HG02970 (cell line): ENCODE measurements at regions not wholly inside any gene's neighbourhood (a gene's known extent, or its start where the extent isn't known, plus 50 kb on each side); places are given as distances from the start of the nearest gene placed in this dataset.

Experiments used
- ATAC-seq: cut with Tn5 transposase; IDR thresholded peaks from one replicate; pipeline ENCODE4 v1.9.1; 2021; ENCODE audit warnings: mild to moderate bottlenecking, moderate library complexity, moderate number of reproducible peaks; ENCODE audit not compliant: unreplicated experiment, low FRiP score

DNA sequence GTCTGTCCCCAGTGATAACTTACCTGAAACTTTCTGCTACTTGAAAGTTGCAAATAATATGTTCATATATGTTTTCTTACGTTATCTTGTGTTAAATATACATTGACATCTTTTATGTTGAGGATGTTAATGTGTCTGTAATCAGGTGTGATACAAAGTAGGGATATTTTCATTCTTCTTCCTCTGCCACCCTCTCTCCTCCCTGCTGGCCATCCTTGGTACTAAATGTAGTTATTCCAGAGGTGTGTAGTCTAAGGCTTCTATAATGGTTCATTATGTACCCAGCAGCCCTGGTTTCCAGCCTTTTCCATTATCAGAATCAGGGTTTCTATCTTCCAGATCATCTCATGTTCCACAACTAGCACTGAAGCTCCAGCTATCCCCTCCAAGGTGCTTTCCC, 606.7 kb upstream of the KLHL1 start:
- no peak for ATAC-seq

DNA sequence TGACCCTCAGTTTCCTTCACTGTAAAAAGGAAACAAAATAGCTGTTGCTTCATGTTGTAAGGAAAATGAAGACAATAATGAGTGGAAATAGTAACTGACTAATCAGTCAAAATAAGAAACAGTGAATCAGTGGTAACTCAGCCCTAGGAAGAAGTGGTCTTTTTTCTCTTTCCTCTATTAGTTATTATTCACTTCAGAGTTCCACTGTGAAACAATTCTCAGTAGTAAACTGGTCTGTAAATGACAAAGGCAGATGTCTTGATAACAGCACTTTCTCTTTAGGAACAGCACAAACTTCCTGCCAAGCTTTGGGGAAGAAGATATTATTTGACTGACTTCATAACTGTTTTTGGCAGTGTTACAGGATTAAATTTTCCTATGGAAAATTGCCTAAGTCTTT, 600.5 kb upstream of the KLHL1 start:
- ATAC-seq, result no peak

DNA sequence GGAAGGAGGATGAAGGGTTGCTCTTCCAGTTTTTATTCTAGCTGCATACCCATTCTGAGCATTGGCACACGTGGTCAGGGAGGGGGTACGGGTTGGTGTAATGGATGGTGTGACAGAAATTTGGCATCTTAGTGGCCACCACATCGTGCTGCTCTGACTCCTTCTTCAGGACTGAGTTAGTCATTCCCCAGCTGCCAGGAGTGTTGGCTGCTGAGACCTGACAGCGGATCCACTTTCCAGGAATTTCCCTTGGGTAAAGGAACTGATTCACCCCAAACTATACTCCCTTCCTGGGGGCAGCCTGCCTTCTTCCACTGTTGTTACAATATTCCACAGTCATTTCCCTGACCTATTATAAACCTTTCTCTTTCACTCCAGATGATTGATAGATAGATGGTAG, 595.5 kb upstream of the KLHL1 start:
- no peak for ATAC-seq

DNA sequence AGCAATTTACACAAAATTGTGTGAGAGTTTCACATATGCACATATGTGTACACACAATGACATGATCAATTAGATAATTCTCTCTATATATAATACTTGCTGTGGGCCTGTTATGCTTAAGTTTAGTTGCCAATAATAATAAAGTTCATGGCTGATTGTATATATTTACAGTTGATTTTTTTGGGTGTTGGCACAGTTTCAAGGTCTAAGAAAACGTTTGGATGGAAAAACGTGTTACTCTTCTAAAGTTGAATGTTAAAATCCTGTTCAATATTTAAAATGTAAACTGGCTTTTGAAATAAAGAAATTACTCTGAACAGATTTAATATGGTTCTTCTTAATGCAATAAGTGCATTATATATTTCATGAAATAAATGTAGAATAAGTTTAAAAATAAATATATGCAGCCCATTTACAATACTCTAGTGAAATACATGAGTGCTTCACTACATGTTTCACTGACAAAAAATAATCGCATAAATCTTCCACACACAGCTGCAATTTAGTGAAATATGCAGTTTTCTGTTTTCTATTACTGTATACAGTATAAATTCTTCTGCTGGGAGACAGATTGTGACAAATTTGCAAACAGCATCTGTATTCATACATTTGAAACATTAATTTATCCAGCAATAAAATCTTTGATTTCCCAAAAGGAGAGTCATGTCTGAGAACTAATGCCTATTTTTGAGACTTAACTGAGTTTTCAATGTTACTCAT, 586.9 kb upstream of the KLHL1 start:
- no peak for ATAC-seq

DNA sequence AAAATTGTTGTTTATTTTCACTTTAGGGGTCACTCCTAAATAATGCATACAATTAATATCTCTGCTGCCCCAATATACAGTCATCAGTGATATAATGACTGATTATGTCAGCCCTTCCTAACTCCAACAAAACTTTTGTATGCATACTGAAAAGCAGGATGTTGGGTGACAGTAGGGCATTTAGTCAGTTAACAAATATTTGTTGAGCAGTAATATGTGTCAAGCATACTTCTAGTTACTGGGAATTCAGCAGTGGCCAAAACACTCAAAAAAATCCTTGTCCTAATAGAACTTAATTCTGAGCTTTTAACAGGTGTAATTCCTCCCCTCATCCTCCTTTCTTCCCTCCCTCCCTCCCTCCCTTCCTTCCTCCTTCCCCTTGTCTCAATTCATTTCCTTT, 560.7 kb upstream of the KLHL1 start:
- ATAC-seq, result no peak

DNA sequence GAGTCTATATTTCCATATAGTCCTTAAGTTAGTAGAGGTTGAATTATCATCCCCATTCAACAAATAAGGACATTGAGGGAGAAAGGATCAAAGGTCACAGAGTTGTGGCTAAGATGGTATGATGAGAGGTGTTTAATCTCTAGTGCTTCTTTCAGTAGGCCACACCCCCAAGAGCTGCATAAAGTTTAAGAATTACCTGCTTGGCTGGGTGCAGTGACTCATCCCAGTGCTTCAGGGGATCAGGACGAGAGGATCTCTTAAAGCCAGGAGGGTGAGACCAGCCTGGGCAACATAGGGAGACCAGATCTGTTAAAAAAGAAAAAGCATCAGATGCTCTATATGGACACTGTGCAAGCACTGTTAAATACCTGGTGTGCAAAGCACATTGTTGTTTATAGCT, 560.0 kb upstream of the KLHL1 start:
- no peak for ATAC-seq

DNA sequence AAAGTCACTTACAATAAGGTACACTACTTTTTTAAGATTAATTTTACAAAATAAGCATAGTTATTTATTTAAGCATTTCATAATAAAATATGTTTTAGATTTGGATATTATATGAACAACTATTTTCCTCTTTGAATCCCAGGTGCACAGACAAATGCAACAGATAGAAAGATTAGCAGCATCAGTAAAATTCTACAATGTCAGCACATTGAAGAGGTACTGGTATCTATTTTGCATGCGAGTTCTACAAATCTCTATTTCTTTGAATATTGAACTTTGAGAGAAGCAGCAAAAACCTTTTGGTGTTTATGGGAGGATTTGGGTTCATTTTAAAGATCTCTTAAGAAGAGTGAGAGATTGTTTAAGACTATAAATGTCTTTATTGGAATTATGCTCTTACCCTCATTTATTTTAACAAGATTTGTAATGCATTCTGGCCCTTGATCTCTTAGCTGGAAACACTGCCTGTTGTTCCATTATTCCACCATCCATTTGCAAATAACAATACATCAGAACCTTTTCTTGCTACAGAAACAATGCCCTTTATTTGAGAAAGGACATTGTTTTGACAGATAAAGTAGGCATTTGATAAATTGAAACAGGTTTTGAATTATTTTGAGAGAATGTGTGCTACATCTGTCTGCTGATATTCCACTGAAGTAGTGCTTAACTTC, 558.8 kb upstream of the KLHL1 start:
- ATAC-seq, result no peak

DNA sequence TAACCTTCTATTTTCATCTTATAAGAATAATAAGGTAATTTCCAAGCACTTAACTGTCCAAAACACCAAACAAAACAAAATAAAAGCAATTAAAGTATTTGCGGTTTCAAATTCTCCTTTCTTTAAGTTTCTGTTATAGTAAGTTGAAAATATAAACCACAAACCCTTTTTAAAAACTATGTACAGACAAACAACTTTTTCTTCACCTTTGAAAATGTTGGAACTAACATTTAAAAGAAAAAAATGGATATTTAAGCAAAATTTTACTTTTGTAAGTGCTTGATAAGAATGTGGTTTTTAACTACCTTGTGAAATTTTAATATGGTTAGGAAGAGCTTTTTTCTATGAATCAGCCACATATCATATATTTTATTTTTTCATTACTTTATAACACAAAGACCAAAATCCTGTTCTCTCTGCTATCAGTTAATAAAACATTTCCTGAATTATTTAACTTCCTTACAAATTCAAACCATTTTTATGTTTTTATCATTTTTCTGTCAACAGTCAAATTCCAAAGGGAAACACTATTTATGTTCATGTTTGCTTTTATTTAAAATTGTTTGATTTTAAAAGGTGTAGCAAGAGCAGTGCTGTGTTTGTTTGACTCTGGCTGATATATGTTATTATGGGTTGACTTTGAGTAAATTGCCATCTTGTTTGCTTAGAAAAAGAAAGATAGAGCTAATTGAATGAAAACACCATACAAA, 554.1 kb upstream of the KLHL1 start:
- no peak for ATAC-seq

DNA sequence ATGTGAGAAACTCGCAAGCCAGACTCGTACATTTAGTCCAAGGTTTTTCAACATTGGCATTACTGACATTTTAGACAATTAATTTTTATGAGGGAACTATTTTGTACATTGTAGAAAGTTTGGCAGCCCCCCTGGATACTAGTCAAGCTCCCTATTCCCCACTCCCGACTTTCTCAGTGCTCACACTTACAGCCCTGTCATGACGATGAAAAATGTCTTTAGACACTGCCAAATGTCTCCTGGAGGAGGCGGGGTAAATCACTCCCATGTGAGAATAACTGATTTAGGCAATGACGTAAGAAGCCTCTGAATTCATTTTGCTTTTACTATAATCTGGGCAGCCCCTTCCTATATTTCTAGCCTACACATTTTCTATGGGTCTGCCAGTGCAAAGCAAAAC, 535.8 kb upstream of the KLHL1 start:
- no peak for ATAC-seq

DNA sequence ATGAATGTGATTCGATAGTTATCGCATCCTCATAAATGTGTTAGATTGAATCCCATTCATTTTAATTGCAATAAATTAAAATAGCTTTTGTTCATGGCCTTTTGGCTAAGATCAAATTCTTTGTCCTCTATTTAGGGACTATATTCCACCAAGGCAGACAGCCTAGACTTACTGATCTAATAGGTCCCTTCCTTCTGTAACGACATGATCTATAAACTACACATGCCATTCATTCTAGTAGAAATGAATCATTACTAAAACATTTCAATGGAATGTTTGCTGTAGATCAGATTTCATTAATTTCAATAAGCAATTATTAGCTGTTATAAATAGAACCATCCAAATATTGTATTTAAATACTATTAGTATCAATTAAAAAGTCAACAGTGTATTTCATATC, 526.6 kb upstream of the KLHL1 start:
- ATAC-seq, result no peak

DNA sequence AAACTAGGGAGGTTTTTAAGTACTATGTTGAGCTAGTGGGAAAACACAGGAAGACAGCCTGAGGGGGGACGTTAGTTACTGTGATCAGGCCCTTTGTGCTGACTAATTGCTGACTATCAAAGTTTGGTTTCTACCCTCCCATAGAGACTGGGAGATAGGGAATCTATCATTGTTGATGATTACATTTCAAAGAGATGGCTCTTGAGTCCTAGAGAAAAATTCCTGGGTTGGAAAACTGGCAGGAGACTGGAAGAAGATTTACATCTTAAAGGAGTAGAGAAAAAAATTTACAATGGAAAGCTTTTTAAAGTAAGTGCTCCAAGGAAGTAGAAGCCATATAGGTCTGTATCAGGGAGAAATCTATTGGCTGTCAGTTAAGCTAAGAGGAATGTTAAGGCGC, 522.0 kb upstream of the KLHL1 start:
- no peak for ATAC-seq

DNA sequence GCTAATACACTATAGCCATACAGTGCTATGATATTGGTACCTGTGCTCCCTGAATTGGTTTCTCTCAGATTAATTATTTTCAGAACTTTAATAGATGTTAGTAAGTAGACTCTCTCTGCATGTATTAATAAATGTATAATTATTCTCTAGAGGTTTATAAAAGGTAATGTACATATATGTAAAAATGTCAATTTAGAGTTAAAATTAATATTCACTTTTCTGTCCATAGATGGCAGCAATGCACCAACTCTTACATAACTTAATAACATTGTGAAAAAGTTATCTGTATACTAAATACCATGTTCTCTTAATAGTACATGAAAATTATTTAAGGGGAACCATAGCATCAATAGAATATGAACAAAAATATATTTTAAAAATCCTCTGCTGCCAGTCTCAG, 515.0 kb upstream of the KLHL1 start:
- no peak for ATAC-seq

DNA sequence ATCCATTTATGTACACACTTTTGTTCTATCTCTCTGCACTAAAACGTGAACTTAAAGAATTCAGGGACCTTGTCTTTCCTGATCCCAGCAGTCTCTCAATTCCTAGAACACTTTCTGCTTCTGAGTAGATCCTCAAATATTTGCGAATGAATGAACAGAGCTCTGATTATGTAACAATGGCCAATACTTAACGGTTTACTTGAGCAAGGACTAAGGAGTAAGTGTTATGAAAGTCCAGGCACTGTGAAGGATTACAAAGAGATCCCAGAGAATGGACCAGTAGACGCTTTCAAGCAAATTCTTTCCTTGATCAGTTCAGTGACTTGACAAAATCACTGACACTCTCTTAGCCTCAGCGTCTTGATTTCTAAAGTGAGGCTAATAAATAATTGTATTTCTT, 514.5 kb upstream of the KLHL1 start:
- no peak for ATAC-seq

DNA sequence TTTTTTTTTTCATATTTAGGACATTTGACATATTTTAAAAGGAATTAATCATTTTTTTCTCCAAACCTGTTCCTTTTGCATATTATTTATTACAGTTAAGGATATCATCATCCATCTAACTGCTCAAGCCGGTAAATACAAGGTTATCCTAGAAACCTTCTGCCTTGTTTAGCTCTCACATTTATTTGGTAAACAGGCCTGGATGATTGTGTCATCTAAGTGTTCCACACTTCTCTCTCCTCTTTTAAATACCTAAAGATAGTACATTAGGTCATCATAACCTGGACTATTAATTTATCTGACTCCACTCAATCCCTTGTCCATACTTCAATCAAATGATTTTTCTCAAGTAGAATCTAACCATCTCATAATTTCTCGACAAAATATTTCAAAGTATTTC, 511.7 kb upstream of the KLHL1 start:
- ATAC-seq, result no peak

DNA sequence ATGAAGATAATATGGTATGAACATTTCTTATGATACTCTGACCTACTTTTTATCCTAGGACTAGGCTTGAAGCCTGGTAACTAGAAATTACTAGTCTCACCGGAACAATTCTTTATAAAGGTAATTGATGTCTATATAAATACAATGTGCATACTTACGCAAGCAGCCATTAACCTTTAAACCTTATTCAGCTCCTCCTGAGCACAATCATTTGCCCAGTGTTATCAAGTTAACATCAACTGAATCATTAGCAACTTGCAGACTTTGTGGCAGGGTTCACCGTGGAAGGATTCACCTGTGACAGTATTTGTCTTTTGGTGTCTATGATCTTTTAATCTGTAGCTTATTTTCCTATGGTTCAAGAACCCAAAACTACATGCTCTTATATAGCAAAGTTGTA, 508.6 kb upstream of the KLHL1 start:
- no peak for ATAC-seq

DNA sequence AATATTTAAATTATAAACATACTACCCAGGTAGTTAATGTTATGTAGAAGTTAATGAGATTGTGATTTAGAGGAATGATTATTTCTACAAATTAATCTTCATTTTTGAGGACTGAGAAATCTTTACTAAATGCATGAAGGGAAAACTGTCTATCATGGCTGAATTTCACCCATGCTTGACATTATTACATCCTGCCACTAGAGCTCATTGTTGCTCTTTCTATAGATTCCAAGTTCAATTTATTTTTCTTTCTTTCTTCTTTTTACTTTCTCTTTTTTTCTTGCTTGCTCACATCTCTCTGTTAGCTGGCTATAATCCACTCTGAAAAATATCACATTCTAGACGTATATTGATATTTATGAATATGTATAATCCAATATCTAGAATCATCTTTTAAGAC, 505.0 kb upstream of the KLHL1 start:
- no peak for ATAC-seq

DNA sequence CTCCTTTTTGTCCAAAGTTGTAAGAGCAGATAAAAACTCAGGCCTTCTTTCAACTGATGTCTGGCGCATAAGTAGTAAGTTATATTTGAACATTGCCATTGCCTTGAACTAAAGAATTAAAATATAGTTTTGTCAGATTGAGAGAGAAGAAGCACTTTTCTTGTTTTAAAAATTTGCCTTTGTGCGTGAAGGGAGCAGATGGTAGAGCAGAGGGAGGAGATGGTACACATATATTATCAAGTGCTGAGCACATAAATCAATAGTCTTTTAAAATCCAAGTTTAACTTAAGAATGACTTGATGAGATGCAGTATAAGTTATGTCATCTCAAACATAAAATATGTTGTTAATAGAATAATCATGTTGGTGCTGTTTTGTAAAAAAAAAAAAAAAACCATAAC, 504.6 kb upstream of the KLHL1 start:
- no peak for ATAC-seq

DNA sequence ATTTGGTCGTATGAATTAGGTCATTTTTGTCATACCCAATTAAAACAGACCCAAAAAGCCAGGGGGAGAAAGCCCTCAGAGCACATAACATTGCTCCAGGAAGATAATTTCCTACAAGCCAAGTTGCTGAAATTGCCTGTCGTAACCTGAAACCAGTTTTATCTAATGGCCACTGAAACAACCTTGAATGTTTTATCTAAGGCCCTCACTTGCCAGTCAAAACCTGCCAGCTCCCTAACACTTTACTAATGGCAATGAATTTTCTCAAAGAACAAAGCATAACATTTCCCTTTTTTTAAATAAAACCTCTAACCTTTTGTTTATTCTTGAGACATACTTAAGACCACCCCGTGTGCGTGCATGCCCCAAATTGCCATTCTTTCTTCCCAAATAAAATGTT, 496.2 kb upstream of the KLHL1 start:
- no peak for ATAC-seq

DNA sequence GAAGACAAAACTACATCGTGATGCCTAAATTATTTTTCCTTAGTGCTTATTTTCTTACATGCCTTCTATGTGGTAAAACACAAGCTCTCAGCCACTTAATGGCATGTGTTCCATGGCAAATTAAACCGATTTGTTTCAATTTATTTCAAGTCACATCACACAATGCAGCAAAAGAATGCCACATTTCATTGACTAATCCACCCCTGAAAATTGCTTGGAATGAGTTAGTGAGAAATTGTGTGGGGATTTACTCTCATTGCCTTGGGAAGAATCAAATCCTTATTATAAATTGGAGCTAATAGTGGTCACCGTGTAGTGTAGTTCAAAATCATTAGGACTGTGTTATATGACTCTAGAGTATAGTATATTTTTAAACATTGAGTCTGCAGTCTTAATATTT, 485.5 kb upstream of the KLHL1 start:
- no peak for ATAC-seq

DNA sequence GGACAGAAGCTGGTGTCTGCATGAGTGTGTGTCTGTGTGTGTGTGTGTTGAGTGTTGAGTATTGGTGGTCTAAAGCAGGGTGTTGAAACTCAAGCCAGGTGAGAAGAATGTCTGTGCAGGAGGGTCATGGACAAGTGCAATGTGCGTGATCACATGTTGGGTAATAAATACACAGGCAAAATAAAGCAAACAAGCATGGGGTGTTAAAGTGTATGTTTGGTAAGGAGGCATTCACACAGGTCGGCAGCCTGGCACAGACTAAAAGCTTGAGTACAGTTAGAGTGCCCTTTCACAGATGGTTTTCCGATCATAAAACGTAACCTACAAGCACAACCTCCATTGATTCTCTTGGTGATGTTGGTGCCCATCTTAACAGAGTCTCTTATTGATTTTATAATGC, 476.9 kb upstream of the KLHL1 start:
- no peak for ATAC-seq

DNA sequence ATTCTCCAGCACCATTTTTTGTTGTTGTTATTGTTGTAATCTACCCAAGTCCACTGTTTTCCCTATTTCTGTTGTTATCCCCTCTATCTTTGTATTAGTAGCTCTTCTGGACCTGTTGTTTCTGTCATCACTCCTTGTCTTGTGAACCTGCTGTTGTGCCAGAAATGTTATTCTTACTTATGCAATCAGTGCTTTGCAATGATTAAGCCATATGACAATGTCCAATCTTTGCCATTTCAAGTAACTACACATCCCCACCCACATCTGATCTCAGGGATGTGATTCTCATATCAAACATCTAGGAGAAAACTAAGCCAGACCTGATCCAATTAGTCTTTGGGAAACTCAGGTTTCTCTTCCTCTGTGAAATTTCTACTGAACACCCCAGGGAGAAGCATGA, 472.6 kb upstream of the KLHL1 start:
- no peak for ATAC-seq

DNA sequence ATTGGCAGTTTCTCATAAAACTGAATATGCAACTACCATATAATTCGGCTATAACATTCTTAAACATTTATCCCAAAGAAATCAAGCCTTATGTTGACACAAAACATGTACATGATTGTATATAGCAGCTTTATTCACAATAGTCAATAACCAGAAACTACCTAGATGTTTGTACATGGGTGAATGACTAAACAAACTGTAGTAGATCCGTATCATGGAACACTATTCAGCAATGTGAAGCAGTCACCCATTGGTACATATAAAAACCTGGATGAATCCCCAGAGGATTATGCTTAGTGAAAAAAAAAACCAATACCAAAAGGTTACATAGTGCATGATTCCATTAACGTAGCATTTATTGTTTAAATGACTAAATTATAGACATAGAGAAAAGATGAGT, 471.7 kb upstream of the KLHL1 start:
- ATAC-seq, result no peak
